ENCODE measurements at regions not wholly inside any gene's neighbourhood (a gene's known extent, or its start where the extent isn't known, plus 50 kb on each side); places are given as distances from the start of the nearest gene placed in this dataset.

GRCh38 chr6:15017261-15017660 is 228.6 kb upstream of the JARID2 start:
- H2AFZ ChIP-seq (ENCODE audit: low read depth, low read length) = no peak overlapping the region
- no peaks in the 10 kb centered on the region for H3F3A ChIP-seq (ENCODE audit: insufficient read depth, low read length, poor library complexity, severe bottlenecking)
- no peak overlapping the region for H3K4me3 ChIP-seq (ENCODE audit: low read length)
- no peaks in the 10 kb centered on the region for H3K9me3 ChIP-seq (ENCODE audit: low read length)
- no peaks in the 10 kb centered on the region for H3K27me3 ChIP-seq (ENCODE audit: insufficient read depth, low read depth, low read length)
- H3K9ac ChIP-seq (ENCODE audit: low read length) = no peak overlapping the region
- H3K9me2 ChIP-seq (ENCODE audit: insufficient read depth, low read length) = no peaks in the 10 kb centered on the region
- no peaks in the 10 kb centered on the region for H3K36me3 ChIP-seq (ENCODE audit: insufficient read depth, low read length)
- H3K79me2 ChIP-seq (replicated peaks; ENCODE audit: insufficient read depth, low read length) = no peaks in the 10 kb centered on the region
- H3K27ac ChIP-seq (ENCODE audit: low read length) = no peak overlapping the region
- no peak overlapping the region for H3K4me2 ChIP-seq (ENCODE audit: low read length)
- H4K20me1 ChIP-seq (ENCODE audit: insufficient read depth) = no peaks in the 10 kb centered on the region
- no peak for TF ChIP-seq SMC3 (conservative IDR thresholded peaks at IDR 0.05; ENCODE audit: poor library complexity)
- TF ChIP-seq EP300 (conservative IDR thresholded peaks at IDR 0.05; ENCODE audit: poor library complexity, severe bottlenecking) = no peak
- no peak for TF ChIP-seq CTCF (IDR thresholded peaks at IDR 0.05; ENCODE audit: poor library complexity, severe bottlenecking)
- no peak for TF ChIP-seq RAD21 (conservative IDR thresholded peaks at IDR 0.05)
- TF ChIP-seq REST (IDR thresholded peaks at IDR 0.05; ENCODE audit: borderline replicate concordance) = no peak

GRCh38 chr6:15017803-15018202 is 228.1 kb upstream of the JARID2 start:
- no peak overlapping the region for H3K4me2 ChIP-seq (ENCODE audit: low read length)
- H3K27me3 ChIP-seq (ENCODE audit: insufficient read depth, low read depth, low read length) = no peaks in the 10 kb centered on the region
- no peaks in the 10 kb centered on the region for H3K9me2 ChIP-seq (ENCODE audit: insufficient read depth, low read length)
- no peak overlapping the region for H2AFZ ChIP-seq (ENCODE audit: low read depth, low read length)
- H3K9ac ChIP-seq (ENCODE audit: low read length) = no peak overlapping the region
- no peaks in the 10 kb centered on the region for H3K9me3 ChIP-seq (ENCODE audit: low read length)
- no peaks in the 10 kb centered on the region for H4K20me1 ChIP-seq (ENCODE audit: insufficient read depth)
- H3K36me3 ChIP-seq (ENCODE audit: insufficient read depth, low read length) = no peaks in the 10 kb centered on the region
- H3K27ac ChIP-seq (ENCODE audit: low read length) = no peak overlapping the region
- no peaks in the 10 kb centered on the region for H3K79me2 ChIP-seq (replicated peaks; ENCODE audit: insufficient read depth, low read length)
- TF ChIP-seq POLR2AphosphoS5 (IDR thresholded peaks at IDR 0.05) = no peak
- H3K4me3 ChIP-seq (ENCODE audit: low read length) = no peak overlapping the region
- H3F3A ChIP-seq (ENCODE audit: insufficient read depth, low read length, poor library complexity, severe bottlenecking) = no peaks in the 10 kb centered on the region

- Histone ChIP-seq H3K79me2 (replicated peaks; ENCODE audit: insufficient read depth, low read length) (no peaks in the 10 kb centered on the region), H3F3A (ENCODE audit: insufficient read depth, low read length, poor library complexity, severe bottlenecking) (no peaks in the 10 kb centered on the region), H4K20me1 (ENCODE audit: insufficient read depth) (no peaks in the 10 kb centered on the region), H2AFZ (ENCODE audit: low read depth, low read length) (no peak overlapping the region), H3K36me3 (ENCODE audit: insufficient read depth, low read length) (no peaks in the 10 kb centered on the region), H3K27ac (ENCODE audit: low read length) (no peak overlapping the region), H3K27me3 (ENCODE audit: insufficient read depth, low read depth, low read length) (no peaks in the 10 kb centered on the region), H3K4me3 (ENCODE audit: low read length) (no peak overlapping the region), H3K9me2 (ENCODE audit: insufficient read depth, low read length) (no peaks in the 10 kb centered on the region), H3K9ac (ENCODE audit: low read length) (no peak overlapping the region), H3K4me2 (ENCODE audit: low read length) (no peak overlapping the region), H3K9me3 (ENCODE audit: low read length) (no peaks in the 10 kb centered on the region)
- TF ChIP-seq EP300 (conservative IDR thresholded peaks at IDR 0.05; ENCODE audit: poor library complexity, severe bottlenecking) (no peak), POLR2AphosphoS5 (IDR thresholded peaks at IDR 0.05) (no peak), EZH2 (IDR thresholded peaks at IDR 0.05; ENCODE audit: borderline replicate concordance, insufficient read depth, low read length, poor library complexity, severe bottlenecking) (no peak), SMC3 (conservative IDR thresholded peaks at IDR 0.05; ENCODE audit: poor library complexity) (no peak), REST (IDR thresholded peaks at IDR 0.05; ENCODE audit: borderline replicate concordance) (no peak), TAF1 (IDR thresholded peaks at IDR 0.05; ENCODE audit: low read depth) (no peak), MXI1 (conservative IDR thresholded peaks at IDR 0.05; ENCODE audit: poor library complexity, severe bottlenecking) (no peak), CTCF (IDR thresholded peaks at IDR 0.05; ENCODE audit: poor library complexity, severe bottlenecking) (no peak), RAD21 (conservative IDR thresholded peaks at IDR 0.05) (no peak)
These were observed 225.6 kb upstream of the JARID2 start for GRCh38 chr6:15020119-15020770.
